Ishikawa (cell line): ENCODE measurements at regions not wholly inside any gene's neighbourhood (a gene's known extent, or its start where the extent isn't known, plus 50 kb on each side); places are given as distances from the start of the nearest gene placed in this dataset.

Experiments used
- CEBPB ChIP-seq: IDR thresholded peaks from 2 replicates; pipeline ENCODE4 v1.6.1; 2012
- CREB1 ChIP-seq: IDR thresholded peaks from 2 replicates; pipeline ENCODE4 v1.6.1; 2012; ENCODE audit warnings: low read depth
- EP300 ChIP-seq: IDR thresholded peaks from 2 replicates; pipeline ENCODE4 v1.6.1; 2012; ENCODE audit warnings: borderline replicate concordance
- FOXM1 ChIP-seq: IDR thresholded peaks from 2 replicates; pipeline ENCODE4 v1.6.1; 2012; ENCODE audit warnings: low read depth, borderline replicate concordance
- MAX ChIP-seq: IDR thresholded peaks from 2 replicates; pipeline ENCODE4 v1.6.1; 2012
- NFIC ChIP-seq: IDR thresholded peaks from 2 replicates; pipeline ENCODE4 v1.6.1; 2012
- RAD21 ChIP-seq: IDR thresholded peaks from 2 replicates; pipeline ENCODE4 v1.6.1; 2012; ENCODE audit warnings: low read depth
- REST ChIP-seq: IDR thresholded peaks from 2 replicates; pipeline ENCODE4 v1.6.1; 2012; ENCODE audit warnings: low read depth, mild to moderate bottlenecking
- TAF1 ChIP-seq: IDR thresholded peaks from 2 replicates; pipeline ENCODE4 v1.6.1; 2012; ENCODE audit warnings: low read depth, mild to moderate bottlenecking
- TEAD4 ChIP-seq: IDR thresholded peaks from 2 replicates; pipeline ENCODE4 v1.6.1; 2012
- USF1 ChIP-seq: IDR thresholded peaks from 2 replicates; pipeline ENCODE4 v1.6.1; 2012
- YY1 ChIP-seq: IDR thresholded peaks from 2 replicates; pipeline ENCODE4 v1.6.1; 2012; ENCODE audit warnings: low read depth
- ZBTB7A ChIP-seq: IDR thresholded peaks from 2 replicates; pipeline ENCODE4 v1.6.1; 2012; ENCODE audit warnings: low read depth

- TF ChIP-seq CEBPB: no peak
- no peak for TF ChIP-seq MAX
- no peak for TF ChIP-seq REST
- TF ChIP-seq YY1: no peak
- no peak for TF ChIP-seq EP300
- no peak for TF ChIP-seq USF1
- no peak for TF ChIP-seq RAD21
- TF ChIP-seq FOXM1: no peak
- TF ChIP-seq CREB1: no peak
- TF ChIP-seq TEAD4: no peak
- no peak for TF ChIP-seq NFIC
- TF ChIP-seq TAF1: no peak
- no peak for TF ChIP-seq ZBTB7A
Observed at GRCh38 chr2:216920937-216921456, 61.1 kb upstream of the TNP1 start.
